Muscle layer of duodenum (tissue), 2 donors: ENCODE measurements at regions not wholly inside any gene's neighbourhood (a gene's known extent, or its start where the extent isn't known, plus 50 kb on each side); places are given as distances from the start of the nearest gene placed in this dataset.

Experiments used
- H3K27ac ChIP-seq: one replicate; pipeline ENCODE4 v1.7.0; 2013; ENCODE audit warnings: mild to moderate bottlenecking, low read length
- H3K27me3 ChIP-seq: one replicate; pipeline ENCODE4 v1.7.0; 2013; ENCODE audit warnings: low read depth, mild to moderate bottlenecking, control low read depth, low read length
- H3K36me3 ChIP-seq, 2 donors: one replicate each; pipeline ENCODE4 v1.7.0; 2013; ENCODE audit warnings: low read length in 2 of 2, control low read depth in 1 of 2, mild to moderate bottlenecking in 1 of 2; ENCODE audit not compliant: insufficient read depth in 2 of 2, control insufficient read depth in 1 of 2
- H3K4me1 ChIP-seq, 2 donors: one replicate each; pipeline ENCODE4 v1.7.0; 2013; ENCODE audit warnings: low read length in 2 of 2, mild to moderate bottlenecking in 2 of 2, control low read depth in 1 of 2, moderate library complexity in 1 of 2; ENCODE audit not compliant: insufficient read depth in 2 of 2, control insufficient read depth in 1 of 2
- H3K4me3 ChIP-seq, 2 donors: one replicate each; pipeline ENCODE4 v1.7.0; 2013; ENCODE audit warnings: low read length in 2 of 2, low read depth in 1 of 2, mild to moderate bottlenecking in 1 of 2
- H3K9me3 ChIP-seq, 2 donors: one replicate each; pipeline ENCODE4 v1.7.0; 2013; ENCODE audit warnings: low read length in 2 of 2, control low read depth in 1 of 2, mild to moderate bottlenecking in 1 of 2; ENCODE audit not compliant: control insufficient read depth in 1 of 2
- donor health status: healthy.

DNA sequence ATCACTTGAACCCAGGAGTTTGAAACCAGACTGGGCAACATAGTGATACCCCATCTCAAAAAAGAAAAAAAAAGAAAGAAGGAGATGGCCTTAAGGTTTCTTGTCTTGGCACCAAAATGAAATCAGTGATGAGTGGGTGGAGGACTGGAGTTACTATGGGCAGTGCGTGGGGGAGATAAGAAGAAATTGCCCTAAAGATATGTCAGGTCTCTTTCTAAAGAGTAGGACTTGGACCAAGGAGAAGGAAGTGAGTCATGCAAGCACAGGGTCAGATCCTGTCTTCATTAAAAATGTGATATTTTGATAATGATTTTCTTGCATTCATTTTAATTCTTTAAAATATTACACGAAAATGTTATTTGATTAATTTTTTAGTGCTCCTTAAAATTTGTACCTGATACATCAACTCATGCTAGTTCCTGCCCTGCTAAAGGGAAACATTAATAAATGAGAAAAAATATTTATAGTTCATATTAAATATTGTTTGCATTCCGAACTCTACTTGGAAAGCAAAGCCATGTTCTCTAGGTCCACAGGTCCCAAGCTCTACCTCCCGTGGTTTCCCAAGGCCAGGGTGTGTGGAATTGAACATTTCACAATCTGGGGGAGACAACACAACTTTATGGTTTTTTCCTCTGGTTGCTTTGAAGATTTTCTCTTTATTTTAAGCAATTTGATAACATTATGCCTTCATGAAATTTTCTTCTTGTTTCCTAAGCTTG, 62.6 kb upstream of the CTLA4 start:
- peaks cover 0 to 10% of the 10 kb centered on the region in 2 donors for H3K36me3 ChIP-seq
- peaks cover 0 to 4% of the 10 kb centered on the region in 2 donors for H3K9me3 ChIP-seq

DNA sequence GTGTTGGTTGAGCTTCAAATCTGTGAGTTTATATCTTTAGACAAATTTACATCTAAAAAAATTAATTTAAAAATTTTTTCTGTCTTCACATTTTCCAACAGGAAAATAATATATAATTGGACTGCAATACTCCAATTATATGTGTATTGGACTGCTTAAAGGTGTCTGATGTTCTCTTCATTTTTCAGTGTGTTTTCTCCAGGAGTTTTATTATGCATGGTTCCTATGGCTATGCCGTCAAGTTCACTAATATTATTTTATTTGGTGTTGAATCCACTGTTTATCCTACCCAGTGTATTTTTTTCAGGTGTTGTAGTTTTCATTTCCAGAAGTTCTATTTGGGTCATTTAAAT, 62.1 kb upstream of the CTLA4 start:
- Histone ChIP-seq H3K27ac (no peak overlapping the region), H3K36me3 (peaks cover 0 to 10% of the 10 kb centered on the region in 2 donors), H3K9me3 (peaks cover 0 to 4% of the 10 kb centered on the region in 2 donors), H3K4me1 (no peaks in the 10 kb centered on the region), H3K4me3 (no peak overlapping the region), H3K27me3 (no peaks in the 10 kb centered on the region)

More for the DNA sequence above, 62.6 kb upstream of the CTLA4 start:
- no peak overlapping the region for H3K4me3 ChIP-seq
- H3K27me3 ChIP-seq, result no peaks in the 10 kb centered on the region
- H3K27ac ChIP-seq, result no peak overlapping the region
- H3K4me1 ChIP-seq, result no peaks in the 10 kb centered on the region

GRCh38 chr2:203806761-203807160, 60.8 kb upstream of the CTLA4 start:
- Histone ChIP-seq H3K36me3 (peaks cover 0 to 10% of the 10 kb centered on the region in 2 donors), H3K27ac (no peak overlapping the region), H3K27me3 (no peaks in the 10 kb centered on the region), H3K4me1 (no peaks in the 10 kb centered on the region), H3K9me3 (peaks cover 0 to 4% of the 10 kb centered on the region in 2 donors), H3K4me3 (no peak overlapping the region)

GRCh38 chr2:203808046-203808750, 59.4 kb upstream of the CTLA4 start:
- H3K27ac ChIP-seq, result no peak overlapping the region
- H3K4me1 ChIP-seq, result no peaks in the 10 kb centered on the region
- H3K4me3 ChIP-seq, result no peak overlapping the region
- H3K27me3 ChIP-seq, result no peaks in the 10 kb centered on the region
- H3K36me3 ChIP-seq, result peaks cover 0 to 9% of the 10 kb centered on the region in 2 donors
- peaks cover 0 to 4% of the 10 kb centered on the region in 2 donors for H3K9me3 ChIP-seq

DNA sequence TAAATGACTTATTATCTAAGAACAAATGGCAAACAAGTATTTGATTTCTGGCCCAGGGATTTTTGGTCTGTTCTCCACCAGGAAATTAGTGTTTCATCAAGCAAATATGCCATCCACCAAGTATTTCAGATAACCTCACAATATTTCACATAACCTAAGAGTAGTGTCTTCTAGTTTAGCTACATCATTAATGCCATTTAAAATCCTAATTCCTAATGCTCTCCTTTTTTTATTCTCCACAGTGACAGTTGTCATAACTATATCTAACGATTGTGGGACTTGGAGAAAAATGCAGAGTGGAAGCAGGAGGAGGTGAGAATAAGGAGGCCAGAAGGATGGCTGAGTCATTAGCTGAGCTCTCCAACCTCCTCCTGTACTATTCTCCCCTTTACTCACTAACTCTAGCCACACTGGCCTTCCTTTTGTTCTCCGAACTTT, 58.5 kb upstream of the CTLA4 start:
- Histone ChIP-seq H3K4me3 (no peak overlapping the region), H3K9me3 (peaks cover 0 to 4% of the 10 kb centered on the region in 2 donors), H3K4me1 (no peaks in the 10 kb centered on the region), H3K36me3 (peaks cover 0 to 3% of the 10 kb centered on the region in 2 donors), H3K27ac (no peak overlapping the region), H3K27me3 (no peaks in the 10 kb centered on the region)

- no peak overlapping the region for H3K27ac ChIP-seq
Observed at GRCh38 chr2:203809991-203810510, 57.5 kb upstream of the CTLA4 start.

DNA sequence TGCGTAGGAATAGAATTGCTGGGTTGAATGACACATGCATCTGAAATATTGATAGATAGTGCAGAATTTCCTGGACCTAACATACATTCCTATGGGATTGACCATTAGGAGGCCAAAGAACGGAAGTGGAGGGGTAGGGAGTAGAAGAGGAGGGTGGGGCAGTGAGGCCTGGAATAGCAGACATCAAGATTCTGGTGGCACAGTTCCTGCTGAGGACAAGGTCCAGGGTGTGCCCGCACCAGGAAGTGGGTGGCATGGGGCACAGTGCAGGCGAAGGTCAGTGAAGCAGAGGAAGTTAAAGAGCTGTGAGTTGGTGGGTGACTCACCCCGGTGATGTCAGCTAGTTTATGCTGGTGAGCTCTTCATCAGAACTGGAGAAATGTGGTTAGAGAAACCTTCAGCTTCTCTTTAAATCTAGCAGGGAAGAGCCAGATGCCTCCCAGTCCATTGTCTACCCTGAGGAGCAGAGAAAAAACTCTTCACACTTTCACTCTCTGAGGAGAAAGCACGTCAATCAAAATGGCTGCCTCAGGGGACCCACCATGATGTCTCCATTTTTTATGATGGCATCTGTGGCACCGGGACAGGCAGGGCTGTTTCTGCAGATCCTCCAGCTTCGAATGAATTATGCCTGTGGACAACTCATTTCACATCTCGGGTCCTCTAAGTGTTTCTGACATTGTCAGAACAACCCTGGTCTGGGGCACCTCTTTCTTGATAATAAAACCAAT, 55.9 kb upstream of the CTLA4 start:
- Histone ChIP-seq H3K27ac (peak overlapping the region; percentile 57), H3K9me3 (no peaks in the 10 kb centered on the region), H3K27me3 (no peaks in the 10 kb centered on the region), H3K4me3 (no peak overlapping the region), H3K4me1 (peaks cover 10 to 11% of the 10 kb centered on the region in 2 donors), H3K36me3 (no peaks in the 10 kb centered on the region)

More at GRCh38 chr2:203809991-203810510, 57.5 kb upstream of the CTLA4 start:
- H3K36me3 ChIP-seq, result no peaks in the 10 kb centered on the region
- H3K4me1 ChIP-seq, result peaks cover 2 to 6% of the 10 kb centered on the region in 2 donors
- no peak overlapping the region for H3K4me3 ChIP-seq
- peaks cover 0 to 4% of the 10 kb centered on the region in 2 donors for H3K9me3 ChIP-seq
- H3K27me3 ChIP-seq, result no peaks in the 10 kb centered on the region

- Histone ChIP-seq H3K4me1 (peaks cover 10 to 11% of the 10 kb centered on the region in 2 donors), H3K4me3 (no peak overlapping the region), H3K27ac (no peak overlapping the region)
Observed at GRCh38 chr2:203812294-203813221, 55.0 kb upstream of the CTLA4 start.

DNA sequence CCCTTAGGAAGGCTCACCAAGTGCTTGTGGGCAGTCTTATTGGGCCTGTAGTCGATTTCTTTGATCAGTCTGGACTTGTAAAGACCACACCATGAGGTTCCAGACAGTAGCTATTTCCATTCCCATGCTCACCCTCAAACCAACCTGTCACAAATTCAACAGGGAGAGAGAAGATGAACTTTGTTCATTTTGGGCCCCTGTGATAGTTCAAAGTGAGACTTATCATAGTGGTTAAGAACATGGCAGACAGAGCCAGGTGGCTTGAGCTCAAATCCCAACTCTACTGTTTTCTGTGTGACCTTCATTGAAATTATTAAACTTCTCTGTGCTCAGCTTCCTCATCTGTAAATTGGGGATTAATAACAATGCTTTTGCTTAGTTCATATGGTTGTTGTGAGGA, 53.9 kb upstream of the CTLA4 start:
- Histone ChIP-seq H3K36me3 (no peaks in the 10 kb centered on the region), H3K27me3 (no peaks in the 10 kb centered on the region), H3K9me3 (no peaks in the 10 kb centered on the region), H3K4me1 (peaks cover 10 to 11% of the 10 kb centered on the region in 2 donors), H3K27ac (peak overlapping the region; percentile 3), H3K4me3 (no peak overlapping the region)

More at GRCh38 chr2:203812294-203813221, 55.0 kb upstream of the CTLA4 start:
- Histone ChIP-seq H3K9me3 (no peaks in the 10 kb centered on the region), H3K27me3 (no peaks in the 10 kb centered on the region), H3K36me3 (no peaks in the 10 kb centered on the region)

DNA sequence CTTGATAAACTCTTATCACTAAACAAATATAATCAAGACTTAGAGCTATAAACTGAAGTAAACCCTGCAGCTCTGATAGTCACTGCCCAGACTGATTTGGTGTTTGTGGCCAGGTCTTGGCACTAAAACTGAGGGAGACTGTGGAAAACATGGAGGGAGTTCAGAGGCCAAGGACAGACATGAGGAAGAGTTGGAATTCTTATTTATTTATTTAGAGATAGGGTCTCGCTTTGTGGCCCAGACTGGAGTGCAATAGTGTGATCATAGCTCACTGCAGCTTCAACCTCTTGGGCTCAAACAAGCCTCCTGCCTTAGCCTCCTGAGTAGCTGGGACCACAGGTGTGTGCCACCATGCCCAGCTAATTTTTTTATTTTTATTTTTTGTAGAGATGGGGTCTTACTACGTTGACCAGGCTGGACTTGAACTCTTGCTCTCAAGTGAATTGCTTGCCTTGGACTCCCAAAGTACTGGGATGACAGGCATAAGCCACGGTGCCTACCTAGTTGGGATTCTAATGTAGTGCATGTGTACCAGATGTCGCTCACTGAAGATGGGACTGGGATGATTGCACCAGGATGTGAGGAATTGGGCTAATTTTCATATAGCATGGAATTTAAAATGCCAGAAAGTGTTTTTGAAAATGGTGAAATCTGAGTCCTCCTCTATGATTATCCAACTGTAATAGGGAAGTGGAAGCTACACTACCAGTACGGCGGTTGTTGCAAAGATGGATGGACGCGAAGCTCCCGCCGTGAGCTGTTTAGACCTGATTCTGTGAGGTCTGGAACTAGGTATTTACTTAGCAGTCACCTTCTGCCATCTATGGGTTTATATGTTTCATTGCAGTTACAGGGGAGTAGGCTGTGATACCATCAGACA, 52.7 kb upstream of the CTLA4 start:
- H3K9me3 ChIP-seq, result no peaks in the 10 kb centered on the region
- H3K4me3 ChIP-seq, result no peak overlapping the region
- H3K36me3 ChIP-seq, result no peaks in the 10 kb centered on the region
- H3K27me3 ChIP-seq, result no peaks in the 10 kb centered on the region
- H3K4me1 ChIP-seq, result peaks cover 10 to 11% of the 10 kb centered on the region in 2 donors
- no peak overlapping the region for H3K27ac ChIP-seq
